H1 (cell line): ENCODE measurements at regions not wholly inside any gene's neighbourhood (a gene's known extent, or its start where the extent isn't known, plus 50 kb on each side); places are given as distances from the start of the nearest gene placed in this dataset.

Experiments
- CTCF ChIA-PET: fragments of 300-600 bp; sonication (Branson Sonifier 250); formaldehyde crosslinking; loops from one replicate; lab custom pipeline; 2021; ENCODE audit not compliant: partially characterized antibody; lab: Charles Lee
- POLR2A ChIA-PET: fragments of 300-600 bp; sonication (Branson Sonifier 250); formaldehyde crosslinking; loops from one replicate; lab custom pipeline; 2021; ENCODE audit warnings: inconsistent platforms; ENCODE audit not compliant: partially characterized antibody; lab: Charles Lee
- DNase-seq, 2 experiments: peaks; one replicate each; pipeline versions ENCODE4 v3.0.0 to v3.0.0-alpha.2; 2010 to 2022; ENCODE audit warnings: low spot score in 2 of 2, low read depth in 1 of 2, mixed read lengths in 1 of 2
- FAIRE-seq: peaks from 2 replicates; lab custom pipeline; 2011; peaks lifted over from hg19 to GRCh38; lab: Jason Lieb, UNC
- H2AFZ ChIP-seq: 2 replicates; pipeline ENCODE4 v1.8.1; 2012; ENCODE audit warnings: low read length, inconsistent platforms
- H2AK5ac ChIP-seq: 2 replicates; pipeline ENCODE4 v1.6.1; 2013; ENCODE audit warnings: low read depth, low read length
- H2BK120ac ChIP-seq: replicated peaks from 2 replicates; pipeline ENCODE3; 2013; ENCODE audit warnings: low read depth, low read length, inconsistent platforms
- H2BK12ac ChIP-seq: 2 replicates; pipeline ENCODE4 v1.6.1; 2013; ENCODE audit warnings: low read depth, low read length
- H2BK15ac ChIP-seq: 2 replicates; pipeline ENCODE4 v1.6.1; 2013; ENCODE audit warnings: low read length
- H2BK20ac ChIP-seq: 2 replicates; pipeline ENCODE4 v1.6.1; 2013; ENCODE audit warnings: low read length
- H2BK5ac ChIP-seq: 2 replicates; pipeline ENCODE4 v1.6.1; 2013; ENCODE audit warnings: low read depth, low read length
- H3K14ac ChIP-seq: 2 replicates; pipeline ENCODE4 v1.6.1; 2013; ENCODE audit warnings: inconsistent platforms; ENCODE audit not compliant: insufficient read length
- H3K18ac ChIP-seq: 2 replicates; pipeline ENCODE4 v1.6.1; 2013; ENCODE audit warnings: low read length; ENCODE audit errors: extremely low read depth
- H3K23ac ChIP-seq: 2 replicates; pipeline ENCODE4 v1.6.1; 2013; ENCODE audit warnings: inconsistent platforms; ENCODE audit not compliant: insufficient read length
- H3K23me2 ChIP-seq: 2 replicates; pipeline ENCODE4 v1.6.1; 2013; ENCODE audit warnings: low read depth, low read length
- H3K27ac ChIP-seq: 2 replicates; pipeline ENCODE4 v1.6.1; 2011; ENCODE audit warnings: low read depth, low read length, inconsistent platforms
- H3K27me3 ChIP-seq, 4 experiments: replicated peaks in 1 of 4; 1 replicate in 1 of 4; 2 replicates in 3 of 4; pipeline versions ENCODE4 v1.6.1 to v1.8.1; 2011 to 2013; ENCODE audit warnings: low read length in 3 of 4, mild to moderate bottlenecking in 3 of 4, inconsistent platforms in 2 of 4, mixed read lengths in 2 of 4, moderate library complexity in 1 of 4; ENCODE audit not compliant: control insufficient read depth in 3 of 4, insufficient read depth in 3 of 4; ENCODE audit errors: extremely low read depth in 1 of 4
- H3K36me3 ChIP-seq, 4 experiments: 2 replicates each; pipeline versions ENCODE4 v1.6.1 to v1.8.1; 2011 to 2013; ENCODE audit warnings: mild to moderate bottlenecking in 4 of 4, low read length in 3 of 4, moderate library complexity in 2 of 4, control low read depth in 1 of 4, inconsistent platforms in 1 of 4; ENCODE audit not compliant: insufficient read depth in 4 of 4, control insufficient read depth in 2 of 4
- H3K4ac ChIP-seq: replicated peaks from 2 replicates; pipeline ENCODE3; 2013; ENCODE audit warnings: low read length, low read depth, mixed read lengths, inconsistent platforms; ENCODE audit not compliant: insufficient read length
- H3K4me1 ChIP-seq, 4 experiments: replicated peaks in 1 of 4; 1 replicate in 1 of 4; 2 replicates in 3 of 4; pipeline versions ENCODE4 v1.6.1 to v1.8.1; 2011 to 2013; ENCODE audit warnings: low read length in 3 of 4, inconsistent platforms in 2 of 4, mixed read lengths in 1 of 4; ENCODE audit not compliant: insufficient read depth in 4 of 4, control insufficient read depth in 3 of 4
- H3K4me2 ChIP-seq, 2 experiments: 2 replicates each; pipeline versions ENCODE4 v1.6.1 to v1.8.1; 2011 to 2013; ENCODE audit warnings: low read depth in 2 of 2, low read length in 2 of 2, control low read depth in 1 of 2, inconsistent platforms in 1 of 2, mild to moderate bottlenecking in 1 of 2; ENCODE audit not compliant: insufficient read depth in 1 of 2
- H3K4me3 ChIP-seq, 4 experiments: fragments of 200-600, 300-600 bp in 1 of 4; sonication (generic), shearing (Covaris generic), sonication (Bioruptor Twin) in 1 of 4; 2 replicates each; pipeline versions ENCODE4 v1.5.1 to v1.8.1; 2011 to 2016; ENCODE audit warnings: low read length in 4 of 4, low read depth in 3 of 4, control low read depth in 2 of 4, inconsistent platforms in 2 of 4, mild to moderate bottlenecking in 2 of 4, mixed read lengths in 1 of 4, moderate library complexity in 1 of 4; ENCODE audit not compliant: insufficient read depth in 2 of 4; ENCODE audit errors: extremely low read depth in 1 of 4
- H3K56ac ChIP-seq: replicated peaks from 2 replicates; pipeline ENCODE3; 2013; ENCODE audit warnings: low read depth, mild to moderate bottlenecking, mixed read lengths, low read length, inconsistent platforms; ENCODE audit not compliant: insufficient read length
- H3K79me1 ChIP-seq: 2 replicates; pipeline ENCODE4 v1.6.1; 2013; ENCODE audit warnings: low read depth, low read length, control low read depth
- H3K79me2 ChIP-seq, 2 experiments: 2 replicates each; pipeline versions ENCODE4 v1.6.1 to v1.8.1; 2012 to 2013; ENCODE audit warnings: low read length in 2 of 2, mild to moderate bottlenecking in 2 of 2, inconsistent platforms in 1 of 2; ENCODE audit not compliant: insufficient read depth in 2 of 2, control insufficient read depth in 1 of 2
- H3K9ac ChIP-seq, 4 experiments: replicated peaks in 1 of 4; 1 replicate in 1 of 4; 2 replicates in 3 of 4; pipeline versions ENCODE4 v1.6.1 to v1.8.1; 2011 to 2013; ENCODE audit warnings: low read depth in 3 of 4, low read length in 3 of 4, control low read depth in 2 of 4, mild to moderate bottlenecking in 2 of 4, moderate library complexity in 2 of 4, inconsistent platforms in 1 of 4; ENCODE audit errors: extremely low read depth in 1 of 4
- H3K9me3 ChIP-seq, 2 experiments: 2 replicates each; pipeline versions ENCODE4 v1.6.1 to v1.8.1; 2012 to 2013; ENCODE audit warnings: mild to moderate bottlenecking in 2 of 2, moderate library complexity in 2 of 2, control low read depth in 1 of 2, inconsistent platforms in 1 of 2, low read depth in 1 of 2, low read length in 1 of 2, mixed read lengths in 1 of 2; ENCODE audit not compliant: insufficient read depth in 2 of 2
- H4K20me1 ChIP-seq, 2 experiments: replicated peaks in 1 of 2; 2 replicates each; pipeline versions ENCODE3 to v1.8.1; 2011 to 2013; ENCODE audit warnings: inconsistent platforms in 2 of 2, low read length in 2 of 2, mild to moderate bottlenecking in 1 of 2; ENCODE audit not compliant: insufficient read depth in 2 of 2, control insufficient read depth in 1 of 2
- H4K5ac ChIP-seq: 2 replicates; pipeline ENCODE4 v1.6.1; 2013; ENCODE audit warnings: low read length, low read depth, mixed read lengths, inconsistent platforms; ENCODE audit not compliant: insufficient read length
- H4K8ac ChIP-seq: 2 replicates; pipeline ENCODE4 v1.8.0; 2013; ENCODE audit warnings: mild to moderate bottlenecking, moderate library complexity, low read length, inconsistent platforms; ENCODE audit not compliant: insufficient read depth; ENCODE audit errors: extremely low read depth
- H4K91ac ChIP-seq: replicated peaks from 2 replicates; pipeline ENCODE3; 2013; ENCODE audit warnings: low read length, mixed read lengths, inconsistent platforms; ENCODE audit not compliant: insufficient read length
- ASH2L ChIP-seq: fragments of 200-600, 300-600 bp; sonication (generic); IDR thresholded peaks from one replicate; pipeline ENCODE4 v1.7.1; 2017; ENCODE audit warnings: low read length

DNA sequence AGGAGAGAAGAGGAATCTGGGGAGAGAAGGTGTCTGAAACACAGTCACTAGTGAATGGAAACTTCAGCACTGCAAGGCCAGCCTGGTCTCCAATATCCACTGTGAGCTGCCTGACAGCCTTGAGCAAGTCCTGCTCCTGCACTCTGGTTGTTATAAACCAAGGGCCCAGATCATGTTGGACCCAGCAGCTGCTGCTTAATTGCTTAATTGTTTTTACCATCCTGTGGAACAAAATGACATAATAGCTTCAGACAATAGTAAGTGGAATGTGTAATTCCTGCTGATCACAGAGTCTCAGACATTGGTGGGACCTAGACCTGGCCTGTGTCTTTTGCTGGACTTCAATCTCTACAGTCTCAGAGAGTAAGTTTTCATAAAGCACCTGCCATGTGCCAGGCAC lies 833.7 kb downstream of the TFAP2A start:
- no peak overlapping the region for H2AK5ac ChIP-seq
- no peak overlapping the region for H2AFZ ChIP-seq
- H3K9me3 ChIP-seq, result no peaks in the 10 kb centered on the region
- H3K9ac ChIP-seq, result no peak overlapping the region
- ChIA-PET CTCF (no interaction called here), POLR2A (no interaction called here)
- no peak for DNase-seq
- no peak overlapping the region for H4K91ac ChIP-seq
- no peaks in the 10 kb centered on the region for H3K79me2 ChIP-seq
- no peaks in the 10 kb centered on the region for H3K36me3 ChIP-seq
- FAIRE-seq, result no peak
- H3K23ac ChIP-seq, result no peak overlapping the region
- no peak overlapping the region for H2BK20ac ChIP-seq
- no peak overlapping the region for H2BK15ac ChIP-seq
- H4K20me1 ChIP-seq, result no peaks in the 10 kb centered on the region
- no peak overlapping the region for H3K4me3 ChIP-seq
- no peak overlapping the region for H3K27ac ChIP-seq
- no peak overlapping the region for H3K56ac ChIP-seq
- H3K23me2 ChIP-seq, result no peaks in the 10 kb centered on the region
- no peaks in the 10 kb centered on the region for H3K79me1 ChIP-seq
- H2BK12ac ChIP-seq, result no peak overlapping the region
- no peak overlapping the region for H3K14ac ChIP-seq
- H3K18ac ChIP-seq, result no peak overlapping the region
- no peak for TF ChIP-seq ASH2L
- H4K8ac ChIP-seq, result no peak overlapping the region
- no peak overlapping the region for H2BK120ac ChIP-seq
- no peaks in the 10 kb centered on the region for H3K27me3 ChIP-seq
- H3K4ac ChIP-seq, result no peak overlapping the region
- no peak overlapping the region for H3K4me2 ChIP-seq
- no peak overlapping the region for H2BK5ac ChIP-seq
- H4K5ac ChIP-seq, result no peak overlapping the region
- H3K4me1 ChIP-seq, result no peaks in the 10 kb centered on the region
